HEK293T (cell line): ENCODE measurements at regions not wholly inside any gene's neighbourhood (a gene's known extent, or its start where the extent isn't known, plus 50 kb on each side); places are given as distances from the start of the nearest gene placed in this dataset.

Source experiments
- CTCF ChIA-PET: fragments of 350-600 bp; formaldehyde crosslinking; extraction: SDS; loops from one replicate; lab custom pipeline; 2021; ENCODE audit warnings: antibody characterized with exemption, inconsistent platforms; lab: Yijun Ruan, JAX
- POLR2A ChIA-PET: fragments of 350-600 bp; formaldehyde crosslinking; extraction: SDS; loops from one replicate; lab custom pipeline; 2020; ENCODE audit warnings: antibody characterized with exemption, inconsistent platforms; lab: Yijun Ruan, JAX
- DNase-seq: peaks from one replicate; pipeline ENCODE4 v3.0.0; 2012; ENCODE audit warnings: mixed read lengths; ENCODE audit errors: extremely low spot score
- ARNT ChIP-seq: fragments of 450-650 bp; IDR thresholded peaks from 2 replicates; pipeline ENCODE4 v1.6.1; 2017; ENCODE audit warnings: mild to moderate bottlenecking
- BHLHE40 ChIP-seq: fragments of 450-650 bp; IDR thresholded peaks from 2 replicates; pipeline ENCODE4 v1.6.1; 2016; ENCODE audit warnings: mild to moderate bottlenecking, moderate library complexity, borderline replicate concordance
- CTBP1 ChIP-seq: fragments of 450-650 bp; IDR thresholded peaks from 2 replicates; pipeline ENCODE4 v1.6.1; 2016; ENCODE audit warnings: borderline replicate concordance
- ELF4 ChIP-seq: fragments of 450-650 bp; IDR thresholded peaks from 2 replicates; pipeline ENCODE4 v1.6.1; 2017; ENCODE audit warnings: antibody characterized with exemption
- FOXA1 ChIP-seq: fragments of 450-650 bp; IDR thresholded peaks from 2 replicates; pipeline ENCODE4 v1.6.1; 2016; ENCODE audit warnings: mild to moderate bottlenecking
- FOXK2 ChIP-seq: fragments of 450-650 bp; IDR thresholded peaks from 2 replicates; pipeline ENCODE4 v1.6.1; 2016; ENCODE audit warnings: mild to moderate bottlenecking
- FOXM1 ChIP-seq: fragments of 450-650 bp; IDR thresholded peaks from 2 replicates; pipeline ENCODE4 v1.6.1; 2017; ENCODE audit warnings: mild to moderate bottlenecking, borderline replicate concordance
- HDGF ChIP-seq: fragments of 450-650 bp; IDR thresholded peaks from 2 replicates; pipeline ENCODE4 v1.6.1; 2017; ENCODE audit warnings: antibody characterized with exemption, borderline replicate concordance
- L3MBTL2 ChIP-seq: fragments of 450-650 bp; conservative IDR thresholded peaks from 2 replicates; pipeline ENCODE4 v1.6.1; 2016; ENCODE audit warnings: mild to moderate bottlenecking
- LEF1 ChIP-seq: fragments of 450-650 bp; IDR thresholded peaks from 2 replicates; pipeline ENCODE4 v1.6.1; 2017; ENCODE audit warnings: mild to moderate bottlenecking, borderline replicate concordance
- NFRKB ChIP-seq: fragments of 450-650 bp; IDR thresholded peaks from 2 replicates; pipeline ENCODE4 v1.6.1; 2016; ENCODE audit warnings: mild to moderate bottlenecking, moderate library complexity
- SP1 ChIP-seq: fragments of 450-650 bp; IDR thresholded peaks from 2 replicates; pipeline ENCODE4 v1.6.1; 2017
- SUZ12 ChIP-seq: fragments of 450-650 bp; IDR thresholded peaks from 2 replicates; pipeline ENCODE4 v1.6.1; 2016; ENCODE audit warnings: mild to moderate bottlenecking
- TARDBP ChIP-seq: fragments of 450-650 bp; IDR thresholded peaks from 2 replicates; pipeline ENCODE4 v1.6.1; 2016
- ZNF384 ChIP-seq: fragments of 450-650 bp; IDR thresholded peaks from 2 replicates; pipeline ENCODE4 v1.6.1; 2016
- TF ChIP-seq, protein P1 (sequence below): fragments of 450-650 bp; IDR thresholded peaks from 2 replicates; pipeline ENCODE4 v1.6.1; 2016

DNA sequence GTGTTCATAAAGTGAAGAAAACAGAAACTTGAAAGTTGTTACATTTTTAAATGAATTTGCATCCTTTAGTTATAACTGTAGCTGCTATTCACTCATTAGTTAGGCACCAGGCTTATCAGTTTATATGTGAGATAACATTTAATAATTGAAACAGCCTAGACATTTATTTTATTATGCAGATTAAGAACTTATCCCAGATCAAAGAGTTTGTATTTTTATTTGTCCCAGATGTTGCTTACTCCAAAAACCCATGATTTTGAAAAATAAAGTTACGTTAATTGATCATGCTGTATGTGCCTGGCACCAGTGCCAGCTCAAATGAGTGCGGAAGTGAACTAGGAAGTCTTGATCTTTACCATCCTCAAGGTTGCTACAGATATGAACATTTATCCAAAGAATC is 172.7 kb upstream of the CARD18 start:
- DNase-seq: no peak
- no peak for TF ChIP-seq ZNF384
- TF ChIP-seq NFRKB: no peak
- TF ChIP-seq L3MBTL2: no peak
- TF ChIP-seq, protein P1, sequence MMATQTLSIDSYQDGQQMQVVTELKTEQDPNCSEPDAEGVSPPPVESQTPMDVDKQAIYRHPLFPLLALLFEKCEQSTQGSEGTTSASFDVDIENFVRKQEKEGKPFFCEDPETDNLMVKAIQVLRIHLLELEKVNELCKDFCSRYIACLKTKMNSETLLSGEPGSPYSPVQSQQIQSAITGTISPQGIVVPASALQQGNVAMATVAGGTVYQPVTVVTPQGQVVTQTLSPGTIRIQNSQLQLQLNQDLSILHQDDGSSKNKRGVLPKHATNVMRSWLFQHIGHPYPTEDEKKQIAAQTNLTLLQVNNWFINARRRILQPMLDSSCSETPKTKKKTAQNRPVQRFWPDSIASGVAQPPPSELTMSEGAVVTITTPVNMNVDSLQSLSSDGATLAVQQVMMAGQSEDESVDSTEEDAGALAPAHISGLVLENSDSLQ: no peak
- TF ChIP-seq SP1: no peak
- no peak for TF ChIP-seq FOXK2
- TF ChIP-seq TARDBP: no peak
- no peak for TF ChIP-seq LEF1
- no peak for TF ChIP-seq ARNT
- no peak for TF ChIP-seq CTBP1
- TF ChIP-seq SUZ12: no peak
- CTCF ChIA-PET: no interaction called here
- POLR2A ChIA-PET: no interaction called here

DNA sequence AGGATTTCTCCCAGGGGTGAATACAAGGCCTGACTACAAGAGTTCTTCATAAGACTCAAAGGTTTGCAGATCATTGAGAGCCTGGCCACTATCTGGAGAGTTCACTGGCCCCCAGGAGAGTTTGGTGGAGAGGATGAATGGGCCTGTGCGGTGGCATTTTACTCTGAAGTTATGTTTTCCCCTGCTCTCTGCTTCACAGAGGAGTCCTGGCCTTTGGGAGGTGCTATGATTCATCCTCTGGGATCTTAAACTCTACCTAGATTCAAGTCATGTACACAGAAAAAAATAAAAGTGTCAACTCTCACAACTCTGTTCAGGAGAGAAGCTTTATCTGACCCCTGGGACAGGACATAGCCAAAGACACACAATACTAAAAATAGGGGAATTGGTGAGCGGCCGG is 159.1 kb upstream of the CARD18 start:
- TF ChIP-seq ARNT (no peak), L3MBTL2 (no peak), BHLHE40 (no peak), SUZ12 (no peak), CTBP1 (no peak), TARDBP (no peak), ELF4 (no peak), FOXM1 (no peak), NFRKB (no peak), ZNF384 (no peak), FOXK2 (no peak), LEF1 (no peak), FOXA1 (no peak), HDGF (no peak), SP1 (no peak)
- TF ChIP-seq, protein P1: no peak
- POLR2A ChIA-PET: no interaction called here
- DNase-seq: no peak
- CTCF ChIA-PET: no interaction called here

DNA sequence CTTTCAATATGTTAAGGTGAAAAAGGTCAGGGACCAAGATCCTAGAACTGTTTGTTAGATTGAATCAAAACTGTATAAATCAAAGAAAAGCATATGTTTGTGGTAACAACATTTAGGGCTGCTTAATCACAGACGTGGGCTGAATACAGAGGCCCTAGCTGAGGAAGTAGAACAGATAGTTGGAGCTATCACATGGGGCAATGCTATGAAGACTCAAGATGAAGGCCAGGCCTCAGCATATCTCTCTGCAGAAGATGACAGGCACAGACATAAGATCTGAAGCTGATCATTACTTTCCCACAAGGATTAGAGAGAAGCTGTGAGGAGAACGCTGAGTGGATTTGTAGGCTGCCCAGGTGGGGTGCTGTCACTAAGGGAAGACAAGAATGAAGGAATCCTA is 158.6 kb upstream of the CARD18 start:
- DNase-seq: no peak
- TF ChIP-seq HDGF (no peak), CTBP1 (no peak), TARDBP (no peak), L3MBTL2 (no peak)
- ChIA-PET POLR2A (no interaction called here), CTCF (no interaction called here)

DNA sequence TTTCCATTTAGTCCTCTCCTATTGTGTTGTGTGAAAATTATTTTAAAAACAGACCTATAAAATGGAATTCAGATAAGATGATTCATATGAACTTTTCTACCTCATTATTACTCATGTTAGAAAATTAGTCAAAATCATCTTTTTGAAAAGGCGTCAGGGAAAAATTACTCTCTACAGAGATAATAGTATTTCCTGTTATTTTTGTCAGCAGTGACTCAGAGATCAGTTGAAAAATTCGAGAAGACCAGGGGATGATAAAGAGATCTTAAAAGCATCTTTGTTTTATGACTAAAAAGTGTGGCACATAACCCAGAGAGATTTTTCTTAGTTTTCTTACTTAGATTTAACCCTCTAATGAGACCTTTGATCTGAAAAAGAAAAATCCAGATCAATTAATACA is 157.9 kb upstream of the CARD18 start:
- DNase-seq: no peak
- TF ChIP-seq ARNT (no peak), TARDBP (no peak), CTBP1 (no peak), ELF4 (no peak), SP1 (no peak), BHLHE40 (no peak), HDGF (no peak), FOXA1 (no peak), LEF1 (no peak), ZNF384 (no peak), FOXM1 (no peak), SUZ12 (no peak)
- ChIA-PET CTCF (no interaction called here), POLR2A (no interaction called here)

DNA sequence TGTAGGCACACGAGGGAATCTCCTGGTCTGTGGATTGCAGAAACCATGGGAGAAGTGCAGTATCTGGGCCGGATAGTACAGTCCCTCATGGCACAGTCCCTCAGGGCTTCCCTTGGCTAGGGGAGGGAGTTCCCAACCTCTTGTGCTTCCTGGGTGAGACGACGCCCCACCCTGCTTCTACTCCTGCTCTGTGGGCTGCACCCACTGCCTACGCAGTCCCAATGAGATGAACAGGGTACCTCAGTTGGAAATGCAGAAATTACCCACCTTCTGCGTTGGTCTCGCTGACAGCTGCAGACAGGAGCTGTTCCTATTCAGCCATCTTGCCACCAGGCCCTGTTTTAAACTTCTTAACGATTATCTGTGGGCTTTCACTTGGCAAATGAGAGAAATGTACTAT is 157.2 kb upstream of the CARD18 start:
- POLR2A ChIA-PET: no interaction called here
- no peak for DNase-seq
- TF ChIP-seq LEF1 (no peak), BHLHE40 (no peak), FOXM1 (no peak), L3MBTL2 (no peak), ARNT (no peak), HDGF (no peak), SP1 (no peak), FOXK2 (no peak), FOXA1 (no peak), NFRKB (no peak), SUZ12 (no peak), CTBP1 (no peak), ELF4 (no peak), ZNF384 (no peak), TARDBP (no peak)
- TF ChIP-seq, protein P1: no peak
- CTCF ChIA-PET: no interaction called here

DNA sequence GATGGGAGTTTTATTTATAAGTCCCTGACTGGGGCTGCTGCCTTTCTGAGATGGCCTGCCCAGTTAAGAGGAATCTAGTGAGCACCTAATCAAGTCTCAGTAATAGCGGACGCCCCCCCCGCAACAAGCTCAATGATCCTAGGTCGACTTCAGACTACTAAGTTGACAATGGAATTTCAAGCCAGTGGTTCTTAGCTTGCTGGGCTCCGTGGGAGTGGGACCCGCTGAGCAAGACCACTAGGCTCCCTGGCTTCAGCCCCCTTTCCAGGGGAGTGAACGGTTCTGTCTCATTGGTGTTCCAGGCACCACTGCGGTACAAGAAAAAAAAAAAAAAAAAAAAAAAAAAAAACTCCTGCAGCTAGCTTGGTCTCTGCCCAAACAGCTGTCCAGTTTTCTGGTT is 156.8 kb upstream of the CARD18 start:
- DNase-seq: no peak
- ChIA-PET CTCF (no interaction called here), POLR2A (no interaction called here)
- TF ChIP-seq NFRKB (no peak), BHLHE40 (no peak), TARDBP (no peak), SUZ12 (no peak)
- TF ChIP-seq, protein P1: no peak
